ENCODE measurements at regions not wholly inside any gene's neighbourhood (a gene's known extent, or its start where the extent isn't known, plus 50 kb on each side); places are given as distances from the start of the nearest gene placed in this dataset.

- no peak for TF ChIP-seq POLR2A (IDR thresholded peaks at IDR 0.05)
- TF ChIP-seq POLR2AphosphoS5 (IDR thresholded peaks at IDR 0.05): no peak
These were observed 293.5 kb downstream of the PRL start for GRCh38 chr6:22003287-22003686.

All from suprapubic skin (tissue), 4 donors.